Activated effector memory CD4-positive, alpha-beta T cell treated with anti-CD3 and anti-CD28 coated beads, Interleukin-2, amount 50 U/mL, for 16 hours (primary cell): ENCODE measurements at regions not wholly inside any gene's neighbourhood (a gene's known extent, or its start where the extent isn't known, plus 50 kb on each side); places are given as distances from the start of the nearest gene placed in this dataset.
A peak's percentile ranks its signal among the peaks of the same experiment; 100 is the strongest.
"Not testable (repeated sequence)": the region's sequence is repeated elsewhere in the genome, so short reads cannot be mapped to it uniquely, and the experiment has no call there.

Experiments
- DNase-seq: peaks from one replicate; pipeline ENCODE4 v3.0.0-alpha.2; 2020

- no peak for DNase-seq
Measured at GRCh38 chr5:100479079-100479688, 56.0 kb upstream of the FAM174A start.

- no peak for DNase-seq
Measured at GRCh38 chr5:100472091-100472490, 63.1 kb upstream of the FAM174A start.

- no peak for DNase-seq
Measured at GRCh38 chr5:100469767-100470166, 65.4 kb upstream of the FAM174A start.

- no peak for DNase-seq
Measured at GRCh38 chr5:100464418-100464817, 70.8 kb upstream of the FAM174A start.

- DNase-seq: no peak
Measured at GRCh38 chr5:100456615-100457014, 78.6 kb upstream of the FAM174A start.

GRCh38 chr5:100452126-100452525 is 83.0 kb upstream of the FAM174A start:
- no peak for DNase-seq

GRCh38 chr5:100448111-100448528 is 87.1 kb upstream of the FAM174A start:
- no peak for DNase-seq

GRCh38 chr5:100446879-100447430 is 88.2 kb upstream of the FAM174A start:
- no peak for DNase-seq

GRCh38 chr5:100444961-100445360 is 90.2 kb upstream of the FAM174A start:
- no peak for DNase-seq

- DNase-seq: no peak
Measured at GRCh38 chr5:100434815-100435214, 100.4 kb upstream of the FAM174A start.

- no peak for DNase-seq
Measured at GRCh38 chr5:100432741-100433140, 102.4 kb upstream of the FAM174A start.

- peak; percentile 74 for DNase-seq
Measured at GRCh38 chr5:100430268-100431195, 104.6 kb upstream of the FAM174A start.

GRCh38 chr5:100424787-100425186 is 110.4 kb upstream of the FAM174A start:
- DNase-seq: no peak

GRCh38 chr5:100424017-100424416 is 111.2 kb upstream of the FAM174A start:
- no peak for DNase-seq

- DNase-seq: no peak
Measured at GRCh38 chr5:100423330-100423729, 111.8 kb upstream of the FAM174A start.

GRCh38 chr5:100421360-100421759 is 113.8 kb upstream of the FAM174A start:
- DNase-seq: no peak

- no peak for DNase-seq
Measured at GRCh38 chr5:100418231-100418630, 116.9 kb upstream of the FAM174A start.

GRCh38 chr5:100409660-100410151 is 125.5 kb upstream of the FAM174A start:
- DNase-seq: no peak

- DNase-seq: no peak
Measured at GRCh38 chr5:100407053-100407452, 128.1 kb upstream of the FAM174A start.

GRCh38 chr5:100406640-100407039 is 128.5 kb upstream of the FAM174A start:
- DNase-seq: no peak

GRCh38 chr5:100402071-100402470 is 133.1 kb upstream of the FAM174A start:
- no peak for DNase-seq

- no peak for DNase-seq
Measured at GRCh38 chr5:100401149-100401548, 134.0 kb upstream of the FAM174A start.

GRCh38 chr5:100398815-100399214 is 136.4 kb upstream of the FAM174A start:
- not testable (repeated sequence) for DNase-seq
